ENCODE measurements at regions not wholly inside any gene's neighbourhood (a gene's known extent, or its start where the extent isn't known, plus 50 kb on each side); places are given as distances from the start of the nearest gene placed in this dataset.
"Not testable (repeated sequence)": the region's sequence is repeated elsewhere in the genome, so short reads cannot be mapped to it uniquely, and the experiment has no call there.

- no peak for DNase-seq
These were observed 114.9 kb upstream of the EEPD1 start for GRCh38 chr7:36038063-36038721.

DNA sequence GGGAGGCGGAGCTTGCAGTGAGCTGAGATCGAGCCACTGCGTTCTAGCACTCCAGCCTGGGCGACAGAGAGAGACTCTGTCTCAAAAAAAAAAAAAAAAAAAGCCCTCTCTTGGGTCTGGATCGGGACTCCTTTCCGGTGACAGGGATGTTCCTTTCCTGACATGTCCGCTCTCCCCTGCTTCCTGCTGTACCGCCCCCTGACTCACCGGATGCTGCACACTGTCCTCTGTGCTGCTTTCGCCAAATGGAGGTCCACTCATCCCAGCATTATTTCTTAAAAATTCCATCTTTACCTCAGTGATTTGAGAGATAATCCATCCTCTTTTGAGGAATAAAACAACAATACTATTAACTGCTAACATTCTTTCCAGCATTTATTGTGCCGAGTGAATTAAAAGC lies 113.8 kb upstream of the EEPD1 start:
- no peak for DNase-seq

DNA sequence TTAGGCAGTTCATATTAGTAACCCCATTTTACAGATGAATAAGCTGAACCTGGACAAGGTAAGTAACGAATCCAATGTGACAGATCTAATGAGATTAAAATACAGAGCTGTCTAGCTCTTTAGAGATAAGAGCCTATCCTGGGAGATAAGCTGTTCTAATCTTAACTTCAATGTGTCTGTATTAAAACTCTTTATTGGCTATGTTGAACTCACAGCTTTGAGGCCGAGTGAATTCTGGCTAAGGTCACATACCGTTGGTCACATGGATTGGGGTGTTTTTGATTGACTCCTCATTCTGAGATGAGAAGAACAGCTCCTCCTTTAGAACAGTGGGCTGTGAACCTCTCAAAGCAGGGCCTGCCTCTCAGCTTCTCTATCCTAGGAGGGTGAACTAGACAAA lies 113.4 kb upstream of the EEPD1 start:
- DNase-seq, result no peak

- peak; percentile 70 for DNase-seq
These were observed 112.4 kb upstream of the EEPD1 start for GRCh38 chr7:36040679-36041078.

DNA sequence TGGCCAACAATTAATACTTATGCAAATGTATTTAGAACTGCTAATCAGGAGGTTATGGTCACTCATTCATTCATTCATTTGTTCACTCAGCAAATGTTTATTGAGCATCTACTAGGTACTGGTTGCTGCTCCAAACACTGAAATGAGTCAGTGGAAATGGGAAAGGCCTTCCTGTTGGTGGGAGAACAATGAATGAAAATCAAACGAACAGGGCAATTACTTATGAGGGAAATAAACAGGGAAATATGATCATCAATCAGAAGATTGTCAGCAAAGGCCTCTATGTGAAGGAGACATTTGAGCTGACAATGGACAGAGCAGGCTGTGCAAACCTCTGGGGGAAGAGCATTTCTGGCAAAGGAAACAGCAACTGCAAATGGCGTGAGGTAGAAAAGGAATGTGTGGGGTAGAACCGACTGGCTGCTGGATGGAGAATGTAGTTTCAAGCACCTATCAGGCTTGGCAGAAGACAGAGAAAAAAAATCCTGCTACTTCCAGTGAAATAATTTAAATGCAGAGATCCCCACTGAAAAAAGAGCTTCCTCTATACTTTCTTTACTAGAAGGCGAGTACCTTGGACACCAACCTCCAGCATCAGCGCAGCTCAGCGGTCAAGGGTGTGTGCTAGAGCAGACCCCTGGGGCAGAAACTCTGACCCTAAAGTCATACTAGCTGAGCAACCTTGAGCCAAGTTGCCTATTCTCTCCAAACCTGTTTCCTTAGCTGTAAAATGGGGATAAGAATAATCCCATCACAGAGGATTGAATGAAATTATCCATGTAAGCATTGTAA lies 108.8 kb upstream of the EEPD1 start:
- DNase-seq, result no peak

GRCh38 chr7:36045326-36045725 lies 107.7 kb upstream of the EEPD1 start:
- DNase-seq, result peak; percentile 29

DNA sequence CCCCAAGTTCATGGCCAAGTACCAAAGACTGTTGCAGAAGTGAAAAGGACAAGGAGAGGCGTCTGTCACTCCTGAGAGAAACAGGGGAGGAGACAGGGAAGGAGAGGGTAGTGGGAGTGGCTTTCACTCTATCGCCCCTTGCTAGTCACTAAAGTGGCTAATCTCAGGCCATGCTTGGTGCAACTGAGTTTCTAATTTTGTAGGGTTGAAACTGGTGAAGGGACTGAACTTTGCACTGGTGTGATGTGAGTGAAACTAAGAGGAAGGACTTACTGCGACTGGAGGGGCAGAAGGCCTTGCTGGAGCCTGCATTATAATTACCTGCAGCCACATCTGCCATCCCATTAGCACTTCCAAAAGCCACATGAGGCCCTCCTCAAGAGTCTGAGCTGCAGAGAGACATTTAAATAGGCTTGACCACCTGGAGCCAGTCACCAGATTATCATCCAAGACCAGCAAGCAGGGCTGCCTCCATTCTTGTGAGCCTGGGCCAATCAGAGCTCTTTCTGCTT lies 107.2 kb upstream of the EEPD1 start:
- DNase-seq, result no peak

DNA sequence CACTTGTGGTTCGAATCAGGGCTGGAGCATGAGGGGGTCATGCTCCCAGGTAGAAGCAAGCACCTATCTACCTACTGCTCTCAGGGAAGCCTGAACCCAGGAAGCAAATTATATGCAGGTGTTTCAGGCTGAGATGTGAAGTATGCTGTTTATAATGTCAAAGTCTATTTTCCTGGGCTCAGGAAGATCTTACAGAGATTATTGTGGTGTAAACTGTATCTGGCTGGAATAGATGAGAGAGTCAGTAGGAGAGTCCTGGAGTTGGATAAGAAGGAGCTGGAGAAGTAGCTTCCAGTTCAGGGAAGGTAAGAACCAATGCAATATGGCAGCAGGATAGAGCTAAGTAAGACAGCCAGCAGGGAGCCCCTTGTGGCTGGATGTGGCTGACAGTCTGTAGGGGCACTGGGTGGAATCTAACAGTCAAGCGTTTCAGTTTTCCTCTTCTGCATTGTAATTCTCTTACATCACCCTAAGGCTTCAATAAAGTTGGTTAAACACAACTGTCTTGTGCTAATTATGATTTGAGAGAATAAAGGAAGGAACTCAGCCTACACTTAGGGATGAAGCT lies 105.9 kb upstream of the EEPD1 start:
- DNase-seq, result peak; percentile 58

- peak; percentile 96 for DNase-seq
These were observed 104.7 kb upstream of the EEPD1 start for GRCh38 chr7:36048141-36048901.

GRCh38 chr7:36048902-36049240 lies 104.2 kb upstream of the EEPD1 start:
- peak; percentile 49 for DNase-seq

DNA sequence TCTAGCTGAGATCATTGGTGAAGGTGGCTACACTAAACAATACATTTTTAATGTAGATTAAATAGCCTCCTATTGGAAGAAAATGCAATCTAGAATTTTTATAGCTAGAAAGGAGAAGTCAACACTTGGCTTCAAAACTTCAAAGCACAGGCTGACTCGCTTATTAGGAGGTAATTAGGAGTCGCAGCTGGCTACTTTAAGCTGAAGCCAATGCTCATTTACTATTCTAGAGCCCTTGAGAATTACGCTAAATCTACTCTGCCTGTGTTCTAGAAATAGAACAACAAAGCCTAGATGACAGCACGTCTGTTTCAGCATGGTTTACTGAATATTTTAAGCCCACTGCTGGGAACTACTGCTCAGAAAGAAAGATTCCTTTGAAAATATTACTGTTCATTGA lies 101.6 kb upstream of the EEPD1 start:
- no peak for DNase-seq

DNA sequence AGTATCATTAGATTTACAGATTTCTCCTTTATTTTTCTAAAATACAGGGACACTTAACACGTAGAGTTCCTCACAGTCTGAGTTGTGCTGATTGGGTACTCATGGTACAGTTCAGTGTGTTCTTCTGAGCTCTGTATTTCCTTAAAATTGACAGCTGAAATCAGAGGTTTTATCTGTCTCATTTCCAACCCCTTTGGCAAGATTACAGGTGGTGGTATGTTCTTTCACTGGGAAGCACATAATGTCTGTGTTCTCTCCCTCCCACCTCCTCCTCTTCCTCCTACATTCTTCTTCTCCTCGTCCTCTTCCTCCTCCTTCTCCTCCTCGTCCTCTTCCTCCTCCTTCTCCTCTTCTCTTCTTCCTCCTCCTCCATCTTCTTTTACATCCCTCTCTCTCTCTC lies 99.5 kb upstream of the EEPD1 start:
- DNase-seq, result no peak

GRCh38 chr7:36054637-36055036 lies 98.4 kb upstream of the EEPD1 start:
- peak; percentile 31 for DNase-seq

DNA sequence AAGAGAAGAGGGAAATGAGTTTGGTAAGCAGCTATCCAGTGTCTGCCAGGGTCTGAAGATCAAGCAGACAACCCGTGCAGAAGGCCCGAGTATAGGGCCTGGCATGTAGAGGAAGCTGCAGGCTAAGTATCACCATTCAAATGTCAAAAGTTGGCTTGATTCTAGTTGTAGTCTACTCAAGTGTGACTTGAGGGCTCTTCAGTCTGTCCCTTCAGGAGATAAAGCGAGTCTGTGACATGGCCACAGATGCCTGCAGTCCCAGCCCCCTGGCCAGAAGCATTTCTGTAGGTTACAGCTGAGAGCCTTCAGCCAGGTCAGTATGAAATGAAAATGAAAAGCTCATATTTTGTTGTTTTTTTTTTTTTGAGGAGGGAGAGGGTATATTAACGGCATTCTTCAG lies 97.8 kb upstream of the EEPD1 start:
- DNase-seq, result no peak

DNA sequence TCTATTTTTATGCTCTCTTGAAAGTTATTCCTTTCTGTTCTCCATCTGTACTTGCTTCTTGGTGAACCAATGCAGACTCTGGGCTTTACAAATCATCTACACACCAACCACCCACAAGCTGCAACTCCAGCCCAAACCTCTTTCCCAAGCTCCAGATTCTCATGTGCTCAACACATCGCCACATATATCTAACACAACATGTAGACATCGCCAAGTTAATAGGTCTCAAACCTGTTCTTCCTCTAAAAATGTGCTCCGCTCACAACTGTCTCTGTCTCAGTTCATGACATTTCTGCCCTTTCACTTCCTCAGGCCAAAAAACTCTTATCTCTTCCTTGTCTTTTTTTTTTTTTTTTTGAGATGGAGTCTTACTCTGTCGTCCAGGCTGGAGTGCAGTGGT lies 95.7 kb upstream of the EEPD1 start:
- DNase-seq, result no peak

DNA sequence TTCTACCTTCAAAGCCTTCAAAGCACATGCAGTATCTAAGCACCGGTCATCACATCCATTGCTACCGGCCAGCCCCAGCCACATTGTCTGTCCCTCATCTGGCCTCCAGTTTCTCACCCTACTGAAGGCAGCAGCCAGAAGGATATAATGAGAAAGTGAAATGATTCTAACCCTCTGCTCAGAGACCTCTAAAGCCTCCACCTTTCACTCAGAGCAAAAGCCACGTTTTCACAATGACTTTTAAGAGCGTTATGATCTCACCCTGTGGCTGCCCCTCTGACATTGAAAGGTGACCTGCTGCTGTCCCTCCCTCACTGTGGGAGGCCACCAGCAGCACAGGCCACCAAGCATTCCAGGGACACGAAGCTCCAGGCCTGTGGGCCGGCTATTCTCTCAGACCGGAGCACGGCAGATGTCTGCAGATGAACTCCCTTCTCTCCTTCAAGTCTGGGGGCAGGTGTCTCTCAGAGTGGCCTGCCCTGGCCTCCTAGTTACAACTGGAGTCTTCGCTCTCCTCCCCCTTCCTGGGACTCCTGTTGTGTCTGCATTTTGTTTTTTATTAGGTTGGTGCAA lies 94.9 kb upstream of the EEPD1 start:
- no peak for DNase-seq

GRCh38 chr7:36060388-36060787 lies 92.7 kb upstream of the EEPD1 start:
- not testable (repeated sequence) for DNase-seq

- no peak for DNase-seq
These were observed 90.8 kb upstream of the EEPD1 start for GRCh38 chr7:36062154-36062815.

- DNase-seq, result no peak
These were observed 88.4 kb upstream of the EEPD1 start for GRCh38 chr7:36064676-36065075.

GRCh38 chr7:36065563-36066342 lies 87.3 kb upstream of the EEPD1 start:
- DNase-seq, result not testable (repeated sequence)

DNA sequence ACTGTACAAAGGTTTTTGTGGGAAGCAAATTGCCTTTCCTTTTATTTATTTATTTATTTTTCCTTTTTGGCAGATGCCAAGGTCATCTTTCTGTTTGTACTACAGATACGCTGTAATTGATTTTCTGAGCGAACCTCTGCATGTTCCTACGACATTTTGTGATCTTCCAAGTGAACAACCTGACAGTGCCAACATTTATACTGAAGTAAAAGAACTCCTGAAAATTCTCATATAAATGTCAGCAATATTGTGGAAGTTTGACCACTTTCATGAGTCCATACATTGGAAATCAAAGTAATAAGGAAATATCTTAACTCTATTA lies 86.8 kb upstream of the EEPD1 start:
- DNase-seq, result no peak

DNA sequence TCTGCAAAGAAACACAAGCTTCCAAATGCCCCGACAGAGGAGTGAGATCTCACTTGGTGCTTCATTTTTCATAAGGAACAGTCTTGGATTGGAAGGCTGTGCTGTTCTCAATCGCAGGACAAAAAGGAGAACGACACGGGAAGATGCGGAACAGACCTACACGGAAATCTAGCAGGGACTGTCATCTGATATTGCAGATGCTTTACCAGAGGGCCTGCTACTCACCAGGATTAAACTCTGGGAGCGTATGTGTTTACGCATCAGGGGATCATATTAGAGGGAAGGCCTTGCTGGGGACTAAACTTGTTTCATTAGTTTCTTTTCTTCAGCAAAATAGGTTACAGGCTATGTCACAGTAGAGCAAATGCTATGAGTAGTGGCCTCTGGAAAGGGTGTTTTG lies 82.8 kb upstream of the EEPD1 start:
- DNase-seq, result no peak
